ENCODE measurements at regions not wholly inside any gene's neighbourhood (a gene's known extent, or its start where the extent isn't known, plus 50 kb on each side); places are given as distances from the start of the nearest gene placed in this dataset.

- no peak overlapping the region for H3K4me3 ChIP-seq (ENCODE audit: low read depth in 1 of 2, low read length in 1 of 2)
- H3K4me1 ChIP-seq (ENCODE audit: control insufficient read depth in 1 of 2, insufficient read depth in 1 of 2, low read depth in 1 of 2, low read length in 1 of 2) = no peaks in the 10 kb centered on the region
- no peak overlapping the region for H3K27ac ChIP-seq
- H3K9me3 ChIP-seq = no peaks in the 10 kb centered on the region
- no peaks in the 10 kb centered on the region for H3K36me3 ChIP-seq
- H3K27me3 ChIP-seq = no peaks in the 10 kb centered on the region
- no peak for TF ChIP-seq CTCF (IDR thresholded peaks at IDR 0.05)
Measured at GRCh38 chr20:39523405-39523804, 561.3 kb downstream of the DHX35 start.

- Histone ChIP-seq H3K9me3 (no peaks in the 10 kb centered on the region), H3K4me3 (ENCODE audit: low read depth in 1 of 2, low read length in 1 of 2) (no peak overlapping the region), H3K27ac (no peak overlapping the region), H3K4me1 (ENCODE audit: control insufficient read depth in 1 of 2, insufficient read depth in 1 of 2, low read depth in 1 of 2, low read length in 1 of 2) (no peaks in the 10 kb centered on the region), H3K36me3 (no peaks in the 10 kb centered on the region), H3K27me3 (no peaks in the 10 kb centered on the region)
- TF ChIP-seq CTCF (IDR thresholded peaks at IDR 0.05) = no peak
Measured at GRCh38 chr20:39518654-39519053, 556.5 kb downstream of the DHX35 start.

- Histone ChIP-seq H3K27ac (no peak overlapping the region), H3K9me3 (no peaks in the 10 kb centered on the region), H3K27me3 (no peaks in the 10 kb centered on the region), H3K36me3 (no peaks in the 10 kb centered on the region), H3K4me1 (ENCODE audit: control insufficient read depth in 1 of 2, insufficient read depth in 1 of 2, low read depth in 1 of 2, low read length in 1 of 2) (no peaks in the 10 kb centered on the region), H3K4me3 (ENCODE audit: low read depth in 1 of 2, low read length in 1 of 2) (no peak overlapping the region)
- TF ChIP-seq CTCF (IDR thresholded peaks at IDR 0.05) = no peak
Measured at GRCh38 chr20:39516964-39517363, 554.8 kb downstream of the DHX35 start.

GRCh38 chr20:39504710-39505094 lies 542.6 kb downstream of the DHX35 start:
- no peak for TF ChIP-seq CTCF (IDR thresholded peaks at IDR 0.05)
- no peaks in the 10 kb centered on the region for H3K4me1 ChIP-seq (ENCODE audit: control insufficient read depth in 1 of 2, insufficient read depth in 1 of 2, low read depth in 1 of 2, low read length in 1 of 2)
- no peaks in the 10 kb centered on the region for H3K27me3 ChIP-seq
- H3K4me3 ChIP-seq (ENCODE audit: low read depth in 1 of 2, low read length in 1 of 2) = no peak overlapping the region
- H3K36me3 ChIP-seq = no peaks in the 10 kb centered on the region
- no peak overlapping the region for H3K27ac ChIP-seq
- H3K9me3 ChIP-seq = no peaks in the 10 kb centered on the region

GRCh38 chr20:39503902-39504709 lies 542.0 kb downstream of the DHX35 start:
- Histone ChIP-seq H3K4me3 (ENCODE audit: low read depth in 1 of 2, low read length in 1 of 2) (no peak overlapping the region), H3K36me3 (no peaks in the 10 kb centered on the region), H3K27me3 (no peaks in the 10 kb centered on the region), H3K9me3 (no peaks in the 10 kb centered on the region), H3K4me1 (ENCODE audit: control insufficient read depth in 1 of 2, insufficient read depth in 1 of 2, low read depth in 1 of 2, low read length in 1 of 2) (no peaks in the 10 kb centered on the region), H3K27ac (no peak overlapping the region)
- no peak for TF ChIP-seq CTCF (IDR thresholded peaks at IDR 0.05)

All from neutrophil (primary cell).